ENCODE measurements at regions not wholly inside any gene's neighbourhood (a gene's known extent, or its start where the extent isn't known, plus 50 kb on each side); places are given as distances from the start of the nearest gene placed in this dataset.

DNA sequence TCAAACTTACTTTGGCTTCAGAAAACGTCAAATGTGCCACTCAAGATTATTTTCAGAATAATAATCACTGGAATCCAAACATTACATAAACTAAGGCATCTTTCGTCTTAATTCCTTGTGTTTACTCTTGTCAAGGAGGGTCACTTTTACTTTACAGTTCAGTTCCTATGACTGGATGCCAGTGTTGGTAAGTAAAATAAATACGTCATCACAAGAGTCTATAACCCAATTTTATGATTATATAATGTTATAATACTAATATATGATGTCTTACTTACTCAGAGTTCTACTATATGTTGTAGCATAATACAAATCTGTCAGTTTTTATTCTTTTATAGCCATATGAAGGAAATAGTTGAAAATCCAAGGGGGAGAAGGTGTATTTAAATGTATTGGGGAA lies 123.8 kb downstream of the GPR85 start:
- Histone ChIP-seq H3K4me1 (ENCODE audit: control insufficient read depth, extremely low read depth, insufficient read depth, low read length) (no peaks in the 10 kb centered on the region), H3K79me2 (ENCODE audit: control insufficient read depth, insufficient read depth, low read length) (no peaks in the 10 kb centered on the region), H3K9me1 (ENCODE audit: control insufficient read depth, extremely low read depth, insufficient read depth, low read length) (no peaks in the 10 kb centered on the region), H3K9me3 (ENCODE audit: control insufficient read depth, low read depth, low read length) (no peaks in the 10 kb centered on the region), H3K27me3 (ENCODE audit: control insufficient read depth, extremely low read depth, insufficient read depth, low read length) (no peaks in the 10 kb centered on the region), H3K4me2 (ENCODE audit: control insufficient read depth, extremely low read depth, insufficient read depth, low read depth, low read length) (no peak overlapping the region), H3K27ac (ENCODE audit: control insufficient read depth, insufficient read depth, low read length) (no peak overlapping the region), H4K20me1 (ENCODE audit: control insufficient read depth, extremely low read depth, insufficient read depth, low read length) (no peaks in the 10 kb centered on the region), H3K36me3 (ENCODE audit: control insufficient read depth in 2 of 2, extremely low read depth in 1 of 2, insufficient read depth in 2 of 2, low read length in 2 of 2) (no peaks in the 10 kb centered on the region), H3K9ac (ENCODE audit: control insufficient read depth, extremely low read depth, insufficient read depth, low read length) (no peak overlapping the region), H3K4me3 (ENCODE audit: control insufficient read depth in 2 of 3, extremely low read depth in 1 of 3, insufficient read depth in 2 of 3, low read depth in 1 of 3, low read length in 3 of 3) (no peak overlapping the region), H2AFZ (ENCODE audit: control insufficient read depth, low read length) (no peak overlapping the region)
- FAIRE-seq (no peak), DNase-seq (ENCODE audit: low read depth, low spot score) (no peak)
- TF ChIP-seq EZH2 (IDR thresholded peaks at IDR 0.05; ENCODE audit: low read length): no peak
- TF ChIP-seq, protein P1, sequence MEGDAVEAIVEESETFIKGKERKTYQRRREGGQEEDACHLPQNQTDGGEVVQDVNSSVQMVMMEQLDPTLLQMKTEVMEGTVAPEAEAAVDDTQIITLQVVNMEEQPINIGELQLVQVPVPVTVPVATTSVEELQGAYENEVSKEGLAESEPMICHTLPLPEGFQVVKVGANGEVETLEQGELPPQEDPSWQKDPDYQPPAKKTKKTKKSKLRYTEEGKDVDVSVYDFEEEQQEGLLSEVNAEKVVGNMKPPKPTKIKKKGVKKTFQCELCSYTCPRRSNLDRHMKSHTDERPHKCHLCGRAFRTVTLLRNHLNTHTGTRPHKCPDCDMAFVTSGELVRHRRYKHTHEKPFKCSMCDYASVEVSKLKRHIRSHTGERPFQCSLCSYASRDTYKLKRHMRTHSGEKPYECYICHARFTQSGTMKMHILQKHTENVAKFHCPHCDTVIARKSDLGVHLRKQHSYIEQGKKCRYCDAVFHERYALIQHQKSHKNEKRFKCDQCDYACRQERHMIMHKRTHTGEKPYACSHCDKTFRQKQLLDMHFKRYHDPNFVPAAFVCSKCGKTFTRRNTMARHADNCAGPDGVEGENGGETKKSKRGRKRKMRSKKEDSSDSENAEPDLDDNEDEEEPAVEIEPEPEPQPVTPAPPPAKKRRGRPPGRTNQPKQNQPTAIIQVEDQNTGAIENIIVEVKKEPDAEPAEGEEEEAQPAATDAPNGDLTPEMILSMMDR (optimal IDR thresholded peaks at IDR 0.05 in 1 of 3, IDR thresholded peaks at IDR 0.05 in 1 of 3, conservative IDR thresholded peaks at IDR 0.05 in 1 of 3; ENCODE audit: extremely low read depth in 1 of 3, insufficient read depth in 2 of 3, low read length in 3 of 3): no peak
- dilution Hi-C loops (cut with MboI; ENCODE audit: extremely low pct_ligation_motif_present, low sequenced_read_pairs): no loop called here

DNA sequence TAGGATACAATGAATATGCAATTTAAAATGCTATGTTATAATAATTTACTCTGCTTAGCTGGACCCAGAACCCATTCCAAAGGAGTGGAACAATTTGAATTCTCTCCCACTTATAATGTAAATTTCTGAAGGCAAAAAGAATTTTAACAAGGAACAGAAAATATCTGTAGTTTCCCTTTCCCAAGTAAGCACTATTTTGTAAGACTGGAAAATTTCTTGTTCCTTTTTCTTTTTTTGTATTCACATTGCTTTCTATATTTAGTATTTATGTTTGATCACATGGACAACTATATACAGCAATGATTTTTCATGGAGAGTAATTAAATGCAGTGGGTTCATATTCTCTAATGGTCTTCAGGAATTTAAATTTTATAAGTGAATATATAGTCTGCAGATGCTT lies 127.4 kb downstream of the GPR85 start:
- Histone ChIP-seq H4K20me1 (ENCODE audit: control insufficient read depth, extremely low read depth, insufficient read depth, low read length) (no peaks in the 10 kb centered on the region), H3K4me2 (ENCODE audit: control insufficient read depth, extremely low read depth, insufficient read depth, low read depth, low read length) (no peak overlapping the region), H3K4me1 (ENCODE audit: control insufficient read depth, extremely low read depth, insufficient read depth, low read length) (no peaks in the 10 kb centered on the region), H3K9me1 (ENCODE audit: control insufficient read depth, extremely low read depth, insufficient read depth, low read length) (no peaks in the 10 kb centered on the region), H3K9ac (ENCODE audit: control insufficient read depth, extremely low read depth, insufficient read depth, low read length) (no peak overlapping the region), H3K9me3 (ENCODE audit: control insufficient read depth, low read depth, low read length) (no peaks in the 10 kb centered on the region), H3K27me3 (ENCODE audit: control insufficient read depth, extremely low read depth, insufficient read depth, low read length) (no peaks in the 10 kb centered on the region), H3K27ac (ENCODE audit: control insufficient read depth, insufficient read depth, low read length) (no peak overlapping the region), H2AFZ (ENCODE audit: control insufficient read depth, low read length) (no peak overlapping the region), H3K79me2 (ENCODE audit: control insufficient read depth, insufficient read depth, low read length) (no peaks in the 10 kb centered on the region), H3K36me3 (ENCODE audit: control insufficient read depth in 2 of 2, extremely low read depth in 1 of 2, insufficient read depth in 2 of 2, low read length in 2 of 2) (no peaks in the 10 kb centered on the region), H3K4me3 (ENCODE audit: control insufficient read depth in 2 of 3, extremely low read depth in 1 of 3, insufficient read depth in 2 of 3, low read depth in 1 of 3, low read length in 3 of 3) (no peak overlapping the region)
- TF ChIP-seq, protein P1 (optimal IDR thresholded peaks at IDR 0.05 in 1 of 3, IDR thresholded peaks at IDR 0.05 in 1 of 3, conservative IDR thresholded peaks at IDR 0.05 in 1 of 3; ENCODE audit: extremely low read depth in 1 of 3, insufficient read depth in 2 of 3, low read length in 3 of 3): no peak
- TF ChIP-seq EZH2 (IDR thresholded peaks at IDR 0.05; ENCODE audit: low read length): no peak
- DNase-seq (ENCODE audit: low read depth, low spot score) (no peak), FAIRE-seq (no peak)
- dilution Hi-C loops (cut with MboI; ENCODE audit: extremely low pct_ligation_motif_present, low sequenced_read_pairs): no loop called here

Data from keratinocyte (primary cell).